ENCODE measurements at regions not wholly inside any gene's neighbourhood (a gene's known extent, or its start where the extent isn't known, plus 50 kb on each side); places are given as distances from the start of the nearest gene placed in this dataset.

GRCh38 chr3:459311-459670, 262.7 kb downstream of the CHL1 start:
- DNase-seq (ENCODE audit: low read depth in 2 of 2): no peak

- no peak for DNase-seq (ENCODE audit: low read depth in 2 of 2)
These were observed 264.4 kb downstream of the CHL1 start for GRCh38 chr3:461006-461405.

- DNase-seq (ENCODE audit: low read depth in 2 of 2): no peak
These were observed 266.3 kb downstream of the CHL1 start for GRCh38 chr3:462851-463250.

- DNase-seq (ENCODE audit: low read depth in 2 of 2): no peak
These were observed 267.0 kb downstream of the CHL1 start for GRCh38 chr3:463252-464192.

GRCh38 chr3:464255-464654, 267.7 kb downstream of the CHL1 start:
- DNase-seq (ENCODE audit: low read depth in 2 of 2): no peak

GRCh38 chr3:468172-468571, 271.6 kb downstream of the CHL1 start:
- no peak for DNase-seq (ENCODE audit: low read depth in 2 of 2)

- no peak for DNase-seq (ENCODE audit: low read depth in 2 of 2)
These were observed 276.7 kb downstream of the CHL1 start for GRCh38 chr3:473033-473800.

GRCh38 chr3:474828-475227, 278.3 kb downstream of the CHL1 start:
- no peak for DNase-seq (ENCODE audit: low read depth in 2 of 2)

GRCh38 chr3:480070-480469, 283.5 kb downstream of the CHL1 start:
- no peak for DNase-seq (ENCODE audit: low read depth in 2 of 2)

- no peak for DNase-seq (ENCODE audit: low read depth in 2 of 2)
These were observed 284.5 kb downstream of the CHL1 start for GRCh38 chr3:481111-481510.

GRCh38 chr3:481680-482079, 285.1 kb downstream of the CHL1 start:
- no peak for DNase-seq (ENCODE audit: low read depth in 2 of 2)

- no peak for DNase-seq (ENCODE audit: low read depth in 2 of 2)
These were observed 285.9 kb downstream of the CHL1 start for GRCh38 chr3:482479-482878.

GRCh38 chr3:484341-484740, 287.8 kb downstream of the CHL1 start:
- DNase-seq (ENCODE audit: low read depth in 2 of 2): no peak

- no peak for DNase-seq (ENCODE audit: low read depth in 2 of 2)
These were observed 291.1 kb downstream of the CHL1 start for GRCh38 chr3:487614-488013.

- DNase-seq (ENCODE audit: low read depth in 2 of 2): no peak
These were observed 296.2 kb downstream of the CHL1 start for GRCh38 chr3:492586-493316.

GRCh38 chr3:494190-494589, 297.6 kb downstream of the CHL1 start:
- no peak for DNase-seq (ENCODE audit: low read depth in 2 of 2)

- DNase-seq (ENCODE audit: low read depth in 2 of 2): no peak
These were observed 301.9 kb downstream of the CHL1 start for GRCh38 chr3:498487-498886.

GRCh38 chr3:499001-499761, 302.6 kb downstream of the CHL1 start:
- no peak for DNase-seq (ENCODE audit: low read depth in 2 of 2)

- no peak for DNase-seq (ENCODE audit: low read depth in 2 of 2)
These were observed 305.9 kb downstream of the CHL1 start for GRCh38 chr3:502486-502885.

GRCh38 chr3:513301-513700, 316.7 kb downstream of the CHL1 start:
- DNase-seq (ENCODE audit: low read depth in 2 of 2): no peak

- DNase-seq (ENCODE audit: low read depth in 2 of 2): no peak
These were observed 317.6 kb downstream of the CHL1 start for GRCh38 chr3:514192-514591.

GRCh38 chr3:519026-519425, 322.5 kb downstream of the CHL1 start:
- DNase-seq (ENCODE audit: low read depth in 2 of 2): no peak
